Bone marrow (tissue), 2 donors: ENCODE measurements at regions not wholly inside any gene's neighbourhood (a gene's known extent, or its start where the extent isn't known, plus 50 kb on each side); places are given as distances from the start of the nearest gene placed in this dataset.
"Not testable (repeated sequence)": the region's sequence is repeated elsewhere in the genome, so short reads cannot be mapped to it uniquely, and the experiment has no call there.

ENCODE experiments used
- DNase-seq, 2 donors: peaks; one replicate each; lab custom pipeline; 2025; lab: John Stamatoyannopoulos, UW

GRCh38 chr5:112112346-112112745 is 306.7 kb downstream of the EPB41L4A start:
- DNase-seq: no peak

GRCh38 chr5:112109331-112110007 is 309.6 kb downstream of the EPB41L4A start:
- no peak for DNase-seq

GRCh38 chr5:112106878-112107277 is 312.2 kb downstream of the EPB41L4A start:
- no peak for DNase-seq

DNA sequence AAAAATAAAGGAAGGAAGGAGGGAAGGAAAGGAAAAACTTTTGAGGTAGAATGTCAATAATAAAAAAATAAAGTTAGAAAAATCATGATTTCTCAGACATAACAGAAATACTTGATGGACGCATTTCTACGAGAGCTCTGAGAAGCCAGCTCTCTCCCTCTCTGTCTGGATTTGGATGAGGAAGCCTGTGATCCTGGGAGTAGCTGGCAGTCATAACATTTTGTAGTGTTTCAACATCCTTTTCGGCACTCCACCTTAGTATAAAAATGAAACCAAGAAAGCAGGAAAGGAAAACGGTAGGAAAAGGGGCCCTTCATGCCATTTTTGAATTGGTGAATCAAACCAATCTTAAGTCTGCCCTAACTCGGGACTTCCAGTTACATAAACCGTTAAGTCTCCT is 321.3 kb downstream of the EPB41L4A start:
- no peak for DNase-seq

GRCh38 chr5:112087222-112087621 is 330.2 kb upstream of the NREP start:
- no peak for DNase-seq

DNA sequence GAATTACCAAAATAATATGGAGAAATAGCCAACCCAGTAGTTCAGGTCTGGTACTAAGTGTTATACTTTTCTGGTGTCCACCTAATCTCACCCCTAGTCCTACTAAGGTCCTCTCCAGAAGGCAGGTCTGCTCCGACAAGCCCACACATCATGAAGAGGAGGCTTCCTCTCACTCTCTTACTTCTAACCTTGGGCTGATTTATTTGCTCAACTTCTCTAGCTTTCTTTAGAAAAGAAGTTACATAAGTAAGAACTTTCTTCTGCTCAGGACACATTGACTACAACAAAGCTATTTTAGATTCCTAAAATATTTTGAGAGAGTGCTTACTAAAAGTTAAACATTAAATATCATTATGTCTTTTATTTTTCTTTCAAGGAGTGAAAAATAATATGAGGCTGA is 329.7 kb upstream of the NREP start:
- DNase-seq: no peak

GRCh38 chr5:112084149-112084548 is 327.2 kb upstream of the NREP start:
- no peak for DNase-seq

DNA sequence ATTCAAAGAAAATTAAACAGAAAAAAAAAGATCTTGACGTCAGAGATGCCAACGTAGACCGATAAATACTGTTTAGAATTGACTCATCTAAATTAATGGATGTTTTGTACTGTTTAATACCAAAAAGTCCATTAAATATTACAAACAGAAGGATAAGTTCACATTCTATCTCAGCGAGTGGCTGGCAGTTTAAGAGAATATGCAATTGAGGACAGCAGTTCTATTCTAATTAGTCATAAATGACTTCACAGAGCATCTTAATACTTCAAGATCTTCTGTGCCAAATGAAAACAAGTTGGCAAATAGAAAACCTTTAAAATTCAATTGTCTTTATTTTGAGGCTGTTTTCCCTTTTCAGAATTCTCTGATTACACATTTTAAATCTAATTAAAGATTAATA is 326.6 kb upstream of the NREP start:
- no peak for DNase-seq

- DNase-seq: peak in 1 of 2 donors; percentile 28
Measured at GRCh38 chr5:112077180-112077579, 320.2 kb upstream of the NREP start.

DNA sequence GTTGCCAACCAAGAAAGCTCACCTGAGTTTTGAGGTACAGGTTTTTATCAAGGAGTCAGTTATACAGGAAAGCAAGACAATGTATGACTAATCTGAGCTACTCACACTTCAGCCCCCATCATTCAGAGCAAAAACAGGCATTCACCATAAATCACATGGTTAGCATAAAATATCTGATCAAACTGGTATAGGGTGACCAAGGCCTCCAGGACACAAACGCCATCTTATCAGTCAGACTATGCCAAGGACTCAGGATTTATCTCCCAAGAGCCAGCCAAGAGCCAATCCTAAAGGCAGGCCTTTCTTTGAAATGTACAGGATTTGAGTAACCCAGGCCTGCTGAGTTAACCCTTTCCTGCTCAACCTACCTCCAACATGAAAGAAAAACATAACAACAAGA is 313.0 kb upstream of the NREP start:
- DNase-seq: no peak

GRCh38 chr5:112069329-112069728 is 312.3 kb upstream of the NREP start:
- no peak for DNase-seq

GRCh38 chr5:112068593-112068992 is 311.6 kb upstream of the NREP start:
- DNase-seq: no peak

DNA sequence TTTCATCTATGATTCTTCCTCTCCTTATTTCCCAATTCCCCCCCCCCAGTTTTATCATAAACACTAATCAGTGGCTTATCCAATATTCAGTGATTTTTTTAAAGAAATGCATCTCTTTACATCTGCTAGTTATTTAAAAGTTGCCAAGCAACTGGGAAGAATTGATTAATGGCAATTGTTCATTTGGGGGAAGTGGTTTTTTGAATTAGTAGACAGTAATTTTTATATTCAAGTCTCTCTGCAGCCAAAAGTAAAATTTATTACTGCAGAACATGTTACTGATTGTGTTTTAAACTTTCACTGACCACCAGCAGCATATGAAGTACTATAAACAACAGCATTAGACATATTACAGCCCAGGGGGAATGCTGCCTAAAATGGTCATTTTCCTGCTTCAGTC is 308.8 kb upstream of the NREP start:
- DNase-seq: no peak

- DNase-seq: no peak
Measured at GRCh38 chr5:112064956-112065355, 308.0 kb upstream of the NREP start.

DNA sequence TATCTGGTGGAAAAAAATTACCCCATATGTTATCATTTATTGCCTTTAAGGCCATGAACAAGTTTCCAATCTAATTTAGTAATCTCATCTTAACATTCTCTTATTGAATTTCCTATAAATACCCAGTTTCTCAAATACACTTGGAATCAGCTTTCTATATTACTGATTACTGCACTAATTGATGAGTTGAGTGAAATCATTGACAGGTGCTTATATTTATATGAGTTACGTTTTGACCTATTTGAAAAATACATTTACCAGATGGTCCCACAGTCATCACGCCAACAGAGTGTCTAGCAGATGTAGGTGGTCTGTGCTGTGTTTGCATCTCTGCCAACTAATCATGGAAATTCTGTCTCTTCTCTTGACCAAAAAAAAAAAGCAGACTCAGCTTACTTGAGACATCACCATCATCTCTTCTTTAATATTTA is 307.3 kb upstream of the NREP start:
- no peak for DNase-seq

GRCh38 chr5:112063856-112064255 is 306.9 kb upstream of the NREP start:
- no peak for DNase-seq

- DNase-seq: no peak
Measured at GRCh38 chr5:112063191-112063590, 306.2 kb upstream of the NREP start.

DNA sequence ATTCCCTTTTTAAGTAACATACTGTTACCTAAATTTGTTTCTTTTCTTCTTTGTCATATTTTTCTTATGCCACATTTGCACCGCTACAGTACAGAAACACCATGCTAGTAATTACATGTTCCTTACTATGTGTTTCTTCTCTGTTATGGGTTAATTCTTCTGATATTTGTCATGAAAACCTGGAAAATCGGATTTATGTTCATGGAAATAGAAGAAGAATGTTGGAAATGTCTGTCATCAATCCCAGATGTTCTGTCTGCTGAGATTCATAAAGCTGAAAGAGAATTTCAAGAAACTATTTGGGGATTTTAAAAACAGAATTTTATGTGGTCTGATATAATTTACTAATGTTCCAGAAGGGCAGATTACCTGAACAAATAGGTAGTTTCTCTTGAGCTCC is 305.2 kb upstream of the NREP start:
- DNase-seq: no peak

GRCh38 chr5:112061666-112062065 is 304.7 kb upstream of the NREP start:
- DNase-seq: no peak

- no peak for DNase-seq
Measured at GRCh38 chr5:112059579-112060135, 302.7 kb upstream of the NREP start.

- no peak for DNase-seq
Measured at GRCh38 chr5:112049738-112050137, 292.7 kb upstream of the NREP start.

DNA sequence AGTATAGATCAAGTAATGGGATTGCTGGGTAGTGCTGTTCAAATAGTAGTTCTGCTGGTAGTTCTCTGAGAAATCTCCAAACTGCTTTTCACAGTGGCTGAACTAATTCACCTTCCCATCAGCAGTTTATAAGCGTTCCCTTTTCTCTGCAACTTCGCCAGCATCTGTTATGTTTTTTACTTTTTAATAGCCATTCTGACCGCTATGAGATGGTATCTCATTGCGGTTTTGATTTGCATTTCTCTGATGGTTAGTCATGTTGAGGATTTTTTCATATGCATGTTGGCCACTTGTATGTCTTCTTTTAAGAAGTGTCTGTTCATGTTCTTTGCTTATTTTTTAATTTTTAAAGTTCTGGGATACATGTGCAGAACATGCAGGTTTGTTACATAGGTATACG is 279.2 kb upstream of the NREP start:
- DNase-seq: no peak

DNA sequence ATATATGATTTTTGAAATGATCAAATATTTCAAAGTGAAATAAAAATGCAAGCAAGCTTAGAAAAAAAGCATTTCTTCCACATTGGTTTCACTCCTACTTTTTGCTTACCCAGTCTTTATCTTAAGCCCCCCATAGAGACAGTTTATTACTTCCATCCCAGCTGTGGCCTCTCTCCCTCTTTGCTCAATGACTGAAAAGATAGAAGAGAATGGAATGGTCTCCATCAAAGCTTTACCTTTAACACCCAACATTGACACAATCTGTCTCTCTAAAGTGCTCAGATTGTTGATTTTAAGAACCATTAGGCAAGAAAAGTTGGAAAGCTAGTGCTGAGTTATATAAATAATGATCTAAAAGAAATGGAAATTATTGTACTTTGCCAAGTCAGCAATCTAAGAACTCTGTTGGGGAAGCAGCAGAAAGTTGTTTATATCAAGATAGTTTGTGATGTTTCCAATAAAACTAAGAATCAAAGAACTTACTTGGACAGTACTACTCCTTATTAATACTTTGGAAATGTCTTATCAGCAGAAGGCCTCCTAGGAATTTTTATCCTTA is 277.5 kb upstream of the NREP start:
- no peak for DNase-seq

GRCh38 chr5:112026879-112027278 is 269.9 kb upstream of the NREP start:
- DNase-seq: not testable (repeated sequence)
